Suprapubic skin (tissue), 4 donors: ENCODE measurements at regions not wholly inside any gene's neighbourhood (a gene's known extent, or its start where the extent isn't known, plus 50 kb on each side); places are given as distances from the start of the nearest gene placed in this dataset.

ENCODE experiments used
- POLR2A ChIP-seq, 2 donors: fragments of 450-650 bp; IDR thresholded peaks; one replicate each; pipeline ENCODE4 v1.6.1; 2017; ENCODE audit warnings: antibody characterized with exemption in 2 of 2, mild to moderate bottlenecking in 2 of 2, moderate library complexity in 2 of 2
- POLR2AphosphoS5 ChIP-seq, 3 donors: sonication (generic); formaldehyde crosslinking; IDR thresholded peaks; one replicate each; pipeline ENCODE4 v1.6.1; 2017; ENCODE audit warnings: antibody characterized with exemption in 3 of 3

DNA sequence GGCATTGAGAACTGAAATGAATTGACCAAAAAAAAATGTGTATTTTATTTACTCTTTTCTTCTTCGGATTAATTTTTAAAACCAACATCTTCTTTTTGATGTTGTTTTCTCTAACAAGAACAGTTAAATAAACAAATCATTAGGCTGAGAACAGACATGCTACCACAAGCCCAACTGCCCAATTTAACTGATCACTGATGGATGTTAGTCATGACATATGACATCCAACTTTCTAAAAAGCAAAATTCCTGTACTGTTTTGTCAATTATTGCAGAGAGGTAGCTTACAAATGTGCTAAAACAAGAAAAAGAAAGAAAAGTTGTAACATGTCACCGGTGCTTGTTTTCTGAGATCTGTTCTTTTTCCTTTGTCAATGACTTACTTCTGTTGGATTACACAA is 232.1 kb downstream of the C11orf87 start:
- TF ChIP-seq POLR2AphosphoS5 (IDR thresholded peaks at IDR 0.05) (no peak), POLR2A (IDR thresholded peaks at IDR 0.05) (no peak)
